Duodenal mucosa (tissue), 2 donors: ENCODE measurements at regions not wholly inside any gene's neighbourhood (a gene's known extent, or its start where the extent isn't known, plus 50 kb on each side); places are given as distances from the start of the nearest gene placed in this dataset.

ENCODE experiments used
- H3K27ac ChIP-seq: one replicate; pipeline ENCODE4 v1.7.0; 2013; ENCODE audit warnings: low read depth, low read length
- H3K27me3 ChIP-seq, 2 donors: one replicate each; pipeline ENCODE4 v1.7.0; 2013; ENCODE audit warnings: low read length in 2 of 2, control low read depth in 1 of 2; ENCODE audit not compliant: insufficient read depth in 2 of 2, control insufficient read depth in 1 of 2
- H3K36me3 ChIP-seq, 2 donors: one replicate each; pipeline ENCODE4 v1.7.0; 2013; ENCODE audit warnings: low read length in 2 of 2, control low read depth in 1 of 2; ENCODE audit not compliant: insufficient read depth in 2 of 2, control insufficient read depth in 1 of 2
- H3K4me1 ChIP-seq, 2 donors: one replicate each; pipeline ENCODE4 v1.7.0; 2013; ENCODE audit warnings: low read length in 2 of 2, control low read depth in 1 of 2; ENCODE audit not compliant: insufficient read depth in 2 of 2, control insufficient read depth in 1 of 2
- H3K4me3 ChIP-seq, 2 donors: one replicate each; pipeline ENCODE4 v1.7.0; 2013; ENCODE audit warnings: low read length in 2 of 2, low read depth in 1 of 2
- H3K9ac ChIP-seq, 2 donors: one replicate each; pipeline ENCODE4 v1.7.0; 2013; ENCODE audit warnings: low read length in 2 of 2, low read depth in 1 of 2
- H3K9me3 ChIP-seq, 2 donors: one replicate each; pipeline ENCODE4 v1.7.0; 2013; ENCODE audit warnings: low read length in 2 of 2, control low read depth in 1 of 2; ENCODE audit not compliant: control insufficient read depth in 1 of 2

DNA sequence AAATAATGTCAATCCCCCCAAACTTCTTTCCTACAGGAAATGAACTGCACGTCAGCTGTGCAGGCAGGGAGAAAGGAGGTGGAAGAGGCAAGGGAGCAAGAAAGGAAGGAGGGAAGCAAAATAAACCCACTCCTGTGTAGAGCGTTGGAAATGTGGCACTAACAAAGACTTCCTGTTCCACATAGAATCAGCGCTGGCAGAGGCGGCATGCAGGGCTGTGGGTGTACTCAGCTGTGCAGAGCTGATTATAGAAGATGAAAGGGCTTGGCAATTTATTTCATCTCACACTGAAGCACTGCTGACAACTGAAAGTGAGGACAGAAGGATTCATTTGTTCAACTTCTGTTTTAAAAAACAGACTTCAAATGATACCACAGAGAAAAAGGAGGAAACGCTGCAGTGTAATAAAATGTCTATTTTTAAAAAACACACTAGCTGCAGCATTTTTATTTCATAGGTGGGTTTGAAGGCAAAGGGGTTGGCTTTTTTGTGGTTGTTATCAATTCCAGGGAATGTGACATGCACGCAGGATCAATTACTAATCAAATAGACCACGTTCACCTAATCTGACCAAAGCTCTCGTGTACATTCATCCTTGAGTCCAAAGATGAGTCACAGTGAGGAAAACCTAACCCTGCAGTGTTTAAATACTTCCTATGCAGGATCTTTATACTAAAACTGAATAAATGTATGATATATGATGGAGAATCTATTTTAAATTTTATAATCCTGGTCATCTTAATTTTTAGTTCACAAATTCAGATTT, 583.5 kb downstream of the ZNF608 start:
- H3K9me3 ChIP-seq, result no peaks in the 10 kb centered on the region
- no peak overlapping the region for H3K4me3 ChIP-seq
- H3K36me3 ChIP-seq, result no peaks in the 10 kb centered on the region
- H3K9ac ChIP-seq, result no peak overlapping the region
- peaks cover 0 to 4% of the 10 kb centered on the region in 2 donors for H3K4me1 ChIP-seq
- H3K27ac ChIP-seq, result no peak overlapping the region
- no peaks in the 10 kb centered on the region for H3K27me3 ChIP-seq

DNA sequence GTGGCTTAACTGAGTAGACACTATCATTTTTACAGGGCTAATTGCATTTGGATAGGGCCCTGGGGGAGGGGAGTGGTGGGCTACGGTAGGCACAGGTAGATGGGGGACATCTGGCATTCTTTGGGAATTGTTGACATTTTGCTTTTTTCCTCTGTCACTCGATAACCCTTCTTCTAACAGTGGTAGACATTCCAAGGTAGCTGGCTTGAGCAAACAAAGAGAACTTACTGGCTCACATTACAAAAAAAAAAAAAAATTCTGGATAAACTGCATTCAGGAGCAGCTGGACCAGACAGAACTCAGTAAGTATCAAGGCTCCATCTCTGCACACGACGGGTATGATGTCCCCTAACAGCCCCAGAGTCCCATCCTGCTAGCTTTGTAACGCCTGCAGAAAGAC, 585.2 kb downstream of the ZNF608 start:
- Histone ChIP-seq H3K27ac (no peak overlapping the region), H3K4me1 (peaks cover 0 to 4% of the 10 kb centered on the region in 2 donors), H3K27me3 (no peaks in the 10 kb centered on the region), H3K36me3 (no peaks in the 10 kb centered on the region), H3K9ac (no peak overlapping the region), H3K9me3 (no peaks in the 10 kb centered on the region), H3K4me3 (no peak overlapping the region)

DNA sequence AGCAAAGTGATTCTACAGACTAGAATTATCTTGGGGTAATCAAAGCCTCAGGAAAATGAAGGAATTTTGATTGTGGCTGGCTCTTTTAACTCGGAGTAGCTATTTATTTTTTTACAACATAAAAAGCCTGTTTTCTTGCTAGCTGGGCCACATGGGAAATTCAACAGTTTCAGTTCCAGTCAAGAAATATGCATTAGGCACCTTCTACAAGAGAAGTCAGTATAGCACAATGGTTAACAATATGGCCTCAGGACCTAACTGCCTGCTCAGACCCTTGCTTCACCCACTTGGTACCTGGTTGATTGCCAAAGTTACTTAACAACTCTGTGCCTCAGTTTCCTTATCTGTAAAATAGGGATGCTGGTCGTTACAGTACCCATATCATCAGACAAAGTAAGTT, 586.2 kb downstream of the ZNF608 start:
- Histone ChIP-seq H3K27me3 (no peaks in the 10 kb centered on the region), H3K4me3 (no peak overlapping the region), H3K9ac (no peak overlapping the region), H3K27ac (no peak overlapping the region), H3K4me1 (peaks cover 0 to 4% of the 10 kb centered on the region in 2 donors), H3K36me3 (no peaks in the 10 kb centered on the region), H3K9me3 (peaks cover 0 to 4% of the 10 kb centered on the region in 2 donors)

DNA sequence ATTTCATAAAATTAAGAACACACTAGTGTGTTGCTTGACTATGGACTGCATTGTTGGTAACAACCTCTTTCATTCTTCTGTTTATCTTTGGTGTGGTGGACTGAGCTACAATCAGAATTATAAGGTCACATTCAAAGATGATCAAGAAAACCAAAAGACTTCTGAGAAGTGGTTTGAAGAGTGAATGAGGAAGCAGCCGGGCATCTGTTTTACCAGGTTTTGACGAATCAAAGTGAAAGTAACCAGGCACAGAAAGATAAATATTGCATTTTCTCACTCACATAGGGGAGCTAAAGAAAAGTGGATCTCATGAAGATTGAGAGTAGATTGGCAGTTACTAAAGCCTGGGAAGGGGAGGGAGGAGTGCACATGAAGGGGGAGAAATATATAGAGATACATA, 589.1 kb downstream of the ZNF608 start:
- Histone ChIP-seq H3K36me3 (no peaks in the 10 kb centered on the region), H3K9ac (no peak overlapping the region), H3K27ac (no peak overlapping the region), H3K4me1 (no peaks in the 10 kb centered on the region), H3K4me3 (peak overlapping the region in 1 of 2 donors; percentile 11), H3K9me3 (peaks cover 17 to 18% of the 10 kb centered on the region in 2 donors), H3K27me3 (no peaks in the 10 kb centered on the region)

DNA sequence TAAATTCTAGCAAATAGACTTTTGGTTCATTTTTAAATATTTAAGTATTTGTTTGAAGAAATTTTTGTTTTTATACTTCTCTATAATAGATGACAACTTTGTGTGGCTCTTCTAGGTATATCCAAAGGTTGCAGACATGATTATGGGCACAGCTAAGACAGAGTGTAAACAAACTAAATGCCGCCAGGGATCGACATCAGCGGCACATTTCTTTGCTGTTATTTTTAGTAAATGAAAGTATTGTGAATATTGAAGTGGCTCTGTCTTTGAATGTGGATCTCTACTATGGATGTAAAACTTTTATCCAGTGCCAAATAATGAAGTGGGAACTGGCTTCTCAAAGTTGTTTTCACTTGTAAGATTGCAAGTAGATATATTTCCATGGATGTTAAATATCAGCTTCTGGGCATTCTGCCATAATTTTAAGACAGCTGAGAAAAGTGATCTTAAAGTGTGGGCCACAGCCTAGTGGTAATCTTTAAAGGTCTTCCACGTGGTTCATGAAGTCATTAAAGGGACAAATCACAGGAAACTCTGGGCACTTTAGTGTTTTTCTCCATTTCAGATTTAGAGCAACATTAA, 589.9 kb downstream of the ZNF608 start:
- Histone ChIP-seq H3K27ac (no peak overlapping the region), H3K36me3 (no peaks in the 10 kb centered on the region), H3K27me3 (no peaks in the 10 kb centered on the region), H3K4me1 (no peaks in the 10 kb centered on the region), H3K9ac (no peak overlapping the region), H3K4me3 (no peak overlapping the region), H3K9me3 (peaks cover 17 to 18% of the 10 kb centered on the region in 2 donors)

DNA sequence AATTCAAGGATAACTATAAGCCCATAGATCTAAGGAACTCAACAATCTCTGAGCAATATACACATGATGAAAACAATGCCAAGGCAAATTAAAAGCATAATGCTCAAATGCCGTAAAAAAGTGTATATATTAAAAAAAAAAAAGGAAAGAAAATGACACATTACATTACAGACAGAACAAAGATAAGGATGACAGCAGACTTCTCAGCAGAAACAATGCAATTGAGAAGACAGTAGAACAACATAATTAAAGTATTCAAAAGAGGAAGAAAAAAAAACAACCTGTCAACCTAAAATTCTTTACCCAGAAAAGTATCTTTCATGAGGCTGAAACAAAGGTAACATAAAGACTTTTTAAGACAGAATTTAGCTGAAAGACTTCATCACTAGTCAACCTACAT, 591.7 kb downstream of the ZNF608 start:
- Histone ChIP-seq H3K4me1 (no peaks in the 10 kb centered on the region), H3K4me3 (no peak overlapping the region), H3K36me3 (no peaks in the 10 kb centered on the region), H3K9me3 (peaks cover 17 to 22% of the 10 kb centered on the region in 2 donors), H3K9ac (no peak overlapping the region), H3K27ac (no peak overlapping the region), H3K27me3 (no peaks in the 10 kb centered on the region)

DNA sequence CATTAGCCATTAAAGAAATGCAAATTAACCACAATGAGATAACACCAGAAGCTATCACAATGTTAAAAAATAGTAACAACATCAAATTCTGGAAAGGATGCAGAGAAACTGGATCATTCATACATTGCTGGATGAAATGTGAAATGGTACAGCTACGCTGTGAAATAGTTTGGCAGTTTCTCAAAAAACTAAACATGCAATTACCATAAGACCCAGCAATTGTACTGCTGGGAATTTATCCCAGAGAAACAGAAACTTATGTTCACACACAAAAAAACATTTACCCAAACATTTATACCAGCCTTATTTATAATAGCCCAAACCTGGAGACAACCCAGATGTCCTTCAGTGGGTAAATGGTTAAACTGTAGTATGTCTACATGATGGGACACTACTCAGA, 592.9 kb downstream of the ZNF608 start:
- no peaks in the 10 kb centered on the region for H3K36me3 ChIP-seq
- no peak overlapping the region for H3K27ac ChIP-seq
- H3K4me3 ChIP-seq, result no peak overlapping the region
- H3K9ac ChIP-seq, result no peak overlapping the region
- peaks cover 17 to 22% of the 10 kb centered on the region in 2 donors for H3K9me3 ChIP-seq
- H3K27me3 ChIP-seq, result no peaks in the 10 kb centered on the region
- no peaks in the 10 kb centered on the region for H3K4me1 ChIP-seq

DNA sequence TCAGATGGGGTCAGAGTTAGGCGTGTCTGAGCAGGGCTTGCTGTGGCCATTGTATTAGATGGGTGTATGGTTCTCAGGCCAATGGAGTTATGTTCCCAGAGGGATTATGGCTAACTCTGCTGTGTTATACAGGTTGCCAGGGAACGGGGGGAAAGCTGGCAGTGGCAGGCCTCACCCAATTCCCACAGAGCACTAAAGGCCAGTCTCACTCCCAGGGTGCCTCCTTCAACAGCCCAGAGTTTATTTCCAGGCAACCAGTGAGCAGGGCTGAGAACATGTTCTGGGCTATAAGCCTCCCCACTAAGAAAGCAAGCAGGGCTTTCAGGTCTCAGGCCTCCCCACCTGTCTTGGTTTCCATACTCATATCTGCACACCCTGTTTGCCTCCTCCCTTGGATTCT, 597.9 kb downstream of the ZNF608 start:
- Histone ChIP-seq H3K27ac (no peak overlapping the region), H3K9me3 (peaks cover under 1 to 6% of the 10 kb centered on the region in 2 donors), H3K36me3 (no peaks in the 10 kb centered on the region), H3K4me3 (no peak overlapping the region), H3K4me1 (no peaks in the 10 kb centered on the region), H3K27me3 (no peaks in the 10 kb centered on the region), H3K9ac (no peak overlapping the region)

DNA sequence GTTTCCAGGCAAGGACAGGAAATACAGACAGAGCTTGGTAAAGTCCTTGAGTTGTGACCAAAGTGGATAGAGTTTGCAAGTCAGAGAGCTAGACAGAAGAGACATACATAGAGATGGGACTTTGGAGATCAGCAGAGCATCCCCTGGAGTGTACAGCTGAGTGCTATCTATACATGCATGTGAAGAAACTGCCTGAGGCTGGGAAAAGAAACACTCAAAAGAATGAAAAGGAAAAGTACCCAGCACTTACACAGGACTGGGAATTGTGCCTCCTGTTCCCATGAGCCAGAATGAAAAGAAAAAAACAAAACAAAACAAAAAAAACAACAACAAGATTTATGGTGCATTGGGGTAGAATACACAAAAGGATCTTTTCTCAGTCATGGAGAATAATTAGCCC, 606.4 kb downstream of the ZNF608 start:
- Histone ChIP-seq H3K9me3 (no peaks in the 10 kb centered on the region), H3K36me3 (no peaks in the 10 kb centered on the region), H3K27me3 (no peaks in the 10 kb centered on the region), H3K27ac (no peak overlapping the region), H3K4me1 (no peaks in the 10 kb centered on the region), H3K9ac (no peak overlapping the region), H3K4me3 (no peak overlapping the region)

DNA sequence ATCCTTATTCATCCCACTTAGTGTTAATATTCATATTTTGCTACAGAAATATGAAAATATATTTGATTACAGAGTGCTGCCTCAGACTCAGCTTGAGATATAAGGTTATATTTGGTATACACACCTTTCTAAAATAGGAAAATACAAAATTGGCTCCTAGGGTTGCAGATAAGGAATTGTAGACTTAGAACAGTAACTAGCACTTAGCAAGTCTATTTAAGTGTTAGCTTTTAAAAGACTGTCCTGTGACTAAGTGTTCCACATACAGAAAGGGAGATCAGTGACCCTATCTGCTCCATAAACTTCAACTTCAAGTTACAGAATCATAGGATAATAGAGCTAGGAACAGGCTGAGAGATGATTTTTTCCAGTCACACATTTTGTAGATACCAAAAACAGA, 607.0 kb downstream of the ZNF608 start:
- Histone ChIP-seq H3K36me3 (no peaks in the 10 kb centered on the region), H3K27ac (no peak overlapping the region), H3K27me3 (no peaks in the 10 kb centered on the region), H3K4me3 (no peak overlapping the region), H3K9ac (no peak overlapping the region), H3K9me3 (no peaks in the 10 kb centered on the region), H3K4me1 (no peaks in the 10 kb centered on the region)
